Upper lobe of left lung (tissue), 6 donors: ENCODE measurements at regions not wholly inside any gene's neighbourhood (a gene's known extent, or its start where the extent isn't known, plus 50 kb on each side); places are given as distances from the start of the nearest gene placed in this dataset.

Source experiments
- ATAC-seq, 2 donors: fragments of 200-7000 bp; cut with Tn5 transposase; one replicate each; pipeline ENCODE4 v1.9.1; 2022; ENCODE audit warnings: mild to moderate bottlenecking in 2 of 2, moderate library complexity in 2 of 2; ENCODE audit not compliant: low FRiP score in 2 of 2
- DNase-seq, 2 donors: peaks; one replicate each; pipeline ENCODE4 v3.0.0-alpha.2; 2019 to 2020
- H3K27ac ChIP-seq, 4 donors: fragments of 200-600 bp; sonication (generic); one replicate each; pipeline ENCODE4 v1.5.1; 2016 to 2019
- H3K27me3 ChIP-seq, 4 donors: fragments of 200-600 bp; sonication (generic); one replicate each; pipeline ENCODE4 v1.5.1; 2017 to 2019
- H3K36me3 ChIP-seq, 4 donors: fragments of 200-600 bp; sonication (generic); one replicate each; pipeline ENCODE4 v1.5.1; 2016 to 2019
- H3K4me1 ChIP-seq, 4 donors: fragments of 200-600 bp; sonication (generic); one replicate each; pipeline ENCODE4 v1.5.1; 2018 to 2019
- H3K4me3 ChIP-seq, 4 donors: fragments of 200-600 bp; sonication (generic); one replicate each; pipeline ENCODE4 v1.5.1; 2017 to 2019; ENCODE audit warnings: mild to moderate bottlenecking in 2 of 4, moderate library complexity in 1 of 4
- H3K9me3 ChIP-seq, 4 donors: fragments of 200-600 bp; sonication (generic); one replicate each; pipeline ENCODE4 v1.5.1; 2018 to 2019
- CTCF ChIP-seq, 6 experiments: fragments of 450-650 bp in 4 of 6; fragments of 200-600 bp in 2 of 6; sonication (generic) in 2 of 6; IDR thresholded peaks; one replicate each; pipeline ENCODE4 v1.5.1; 2016 to 2019; ENCODE audit warnings: antibody characterized with exemption in 6 of 6
- POLR2A ChIP-seq, 4 donors: fragments of 450-650 bp; IDR thresholded peaks; one replicate each; pipeline ENCODE4 v1.5.1; 2016 to 2017; ENCODE audit warnings: antibody characterized with exemption in 4 of 4, mild to moderate bottlenecking in 2 of 4
- donor health status: DM: no; HTN: no; CAD: no; lungs with moderate emphysema.
- donor health status: DM: no; HTN: yes; CAD: no; lungs with severe emphysema.

GRCh38 chr5:15991586-15991985 lies 188.0 kb downstream of the MARCHF11 start:
- TF ChIP-seq CTCF (IDR thresholded peaks at IDR 0.05) (no peak), POLR2A (IDR thresholded peaks at IDR 0.05) (no peak)
- ATAC-seq: no peak
- no peak overlapping the region for H3K4me3 ChIP-seq
- no peaks in the 10 kb centered on the region for H3K4me1 ChIP-seq
- H3K27ac ChIP-seq: no peak overlapping the region
- DNase-seq: no peak
- peaks cover 7 to 12% (median 9%) of the 10 kb centered on the region in 4 donors for H3K9me3 ChIP-seq
- H3K36me3 ChIP-seq: no peaks in the 10 kb centered on the region
- no peaks in the 10 kb centered on the region for H3K27me3 ChIP-seq
